WTC11 (cell line): ENCODE measurements at regions not wholly inside any gene's neighbourhood (a gene's known extent, or its start where the extent isn't known, plus 50 kb on each side); places are given as distances from the start of the nearest gene placed in this dataset.

Experiments used
- ATAC-seq: fragments of 200-7000 bp; cut with Tn5 transposase; 2 replicates; pipeline ENCODE4 v1.10.0; 2021; ENCODE audit warnings: mild to moderate bottlenecking, moderate library complexity
- CTCF ChIA-PET: fragments of 300-600 bp; sonication (Branson Sonifier 250); formaldehyde crosslinking; loops from one replicate; lab custom pipeline; 2021; ENCODE audit warnings: antibody characterized with exemption; lab: Charles Lee
- POLR2A ChIA-PET: fragments of 350-600 bp; sonication (Branson Sonifier 250); formaldehyde crosslinking; loops from one replicate; lab custom pipeline; 2021; ENCODE audit warnings: antibody characterized with exemption; lab: Charles Lee
- DNase-seq: peaks from one replicate; pipeline ENCODE4 v3.0.0; 2021; ENCODE audit warnings: low spot score
- H3K27ac Mint-ChIP-seq: 2 replicates; pipeline ENCODE4 v1.8.0; 2021; ENCODE audit warnings: mixed read lengths
- H3K27me3 Mint-ChIP-seq: 2 replicates; pipeline ENCODE4 v1.8.0; 2021; ENCODE audit warnings: low read depth, mild to moderate bottlenecking, moderate library complexity, mixed read lengths
- H3K36me3 Mint-ChIP-seq: 2 replicates; pipeline ENCODE4 v1.8.0; 2021; ENCODE audit warnings: mixed read lengths
- H3K4me1 Mint-ChIP-seq: 2 replicates; pipeline ENCODE4 v1.8.0; 2022; ENCODE audit warnings: mixed read lengths
- H3K4me3 Mint-ChIP-seq: 2 replicates; pipeline ENCODE4 v1.8.0; 2021; ENCODE audit warnings: mild to moderate bottlenecking, moderate library complexity, mixed read lengths
- H3K9me3 Mint-ChIP-seq: 2 replicates; pipeline ENCODE4 v1.8.0; 2021; ENCODE audit warnings: mixed read lengths
- ATF1 ChIP-seq: sonication (generic); formaldehyde crosslinking; IDR thresholded peaks from 2 replicates; pipeline ENCODE4 v1.8.1; 2023; ENCODE audit warnings: mild to moderate bottlenecking, moderate library complexity, missing genetic modification reagents
- ATF2 ChIP-seq: sonication (generic); formaldehyde crosslinking; IDR thresholded peaks from 2 replicates; pipeline ENCODE4 v1.8.1; 2022; ENCODE audit warnings: low read depth, missing genetic modification reagents, borderline replicate concordance
- ATF3 ChIP-seq: sonication (generic); formaldehyde crosslinking; conservative IDR thresholded peaks from 2 replicates; pipeline ENCODE4 v1.8.1; 2022; ENCODE audit warnings: mild to moderate bottlenecking, missing genetic modification reagents
- ATF6 ChIP-seq: sonication (generic); formaldehyde crosslinking; IDR thresholded peaks from 2 replicates; pipeline ENCODE4 v1.8.1; 2023; ENCODE audit warnings: mild to moderate bottlenecking, missing genetic modification reagents
- CBFB ChIP-seq: sonication (generic); formaldehyde crosslinking; IDR thresholded peaks from 2 replicates; pipeline ENCODE4 v1.8.1; 2022; ENCODE audit warnings: mild to moderate bottlenecking, low read depth, missing genetic modification reagents
- CREB1 ChIP-seq: sonication (generic); formaldehyde crosslinking; IDR thresholded peaks from 2 replicates; pipeline ENCODE4 v1.8.0; 2023; ENCODE audit warnings: mild to moderate bottlenecking, missing genetic modification reagents
- ESRRA ChIP-seq: sonication (generic); formaldehyde crosslinking; IDR thresholded peaks from 2 replicates; pipeline ENCODE4 v1.8.1; 2022; ENCODE audit warnings: mild to moderate bottlenecking, missing genetic modification reagents, borderline replicate concordance
- HMGXB4 ChIP-seq: sonication (generic); formaldehyde crosslinking; IDR thresholded peaks from 2 replicates; pipeline ENCODE4 v1.8.1; 2023; ENCODE audit warnings: mild to moderate bottlenecking, moderate library complexity, missing genetic modification reagents
- JUN ChIP-seq: sonication (generic); formaldehyde crosslinking; IDR thresholded peaks from 2 replicates; pipeline ENCODE4 v1.8.0; 2023; ENCODE audit warnings: mild to moderate bottlenecking, missing genetic modification reagents
- MYBL2 ChIP-seq: sonication (generic); formaldehyde crosslinking; IDR thresholded peaks from 2 replicates; pipeline ENCODE4 v1.8.1; 2023; ENCODE audit warnings: mild to moderate bottlenecking, moderate library complexity, missing genetic modification reagents
- NFE2L1 ChIP-seq: sonication (generic); formaldehyde crosslinking; IDR thresholded peaks from 2 replicates; pipeline ENCODE4 v1.8.1; 2023; ENCODE audit warnings: missing genetic modification reagents
- NR1H2 ChIP-seq: sonication (generic); formaldehyde crosslinking; IDR thresholded peaks from 2 replicates; pipeline ENCODE4 v1.9.0; 2021; ENCODE audit warnings: mild to moderate bottlenecking, moderate library complexity, missing genetic modification reagents
- NR2C2 ChIP-seq: sonication (generic); formaldehyde crosslinking; IDR thresholded peaks from 2 replicates; pipeline ENCODE4 v1.8.0; 2022; ENCODE audit warnings: mild to moderate bottlenecking, missing genetic modification reagents
- PRDM15 ChIP-seq: sonication (generic); formaldehyde crosslinking; IDR thresholded peaks from 2 replicates; pipeline ENCODE4 v1.8.0; 2022; ENCODE audit warnings: missing genetic modification reagents
- RELA ChIP-seq: sonication (generic); formaldehyde crosslinking; IDR thresholded peaks from 2 replicates; pipeline ENCODE4 v1.8.1; 2022; ENCODE audit warnings: missing genetic modification reagents, mild to moderate bottlenecking, borderline replicate concordance
- SMAD3 ChIP-seq: sonication (generic); formaldehyde crosslinking; IDR thresholded peaks from 2 replicates; pipeline ENCODE4 v1.8.0; 2022; ENCODE audit warnings: missing genetic modification reagents, mild to moderate bottlenecking, borderline replicate concordance
- SP1 ChIP-seq: sonication (generic); formaldehyde crosslinking; conservative IDR thresholded peaks from 2 replicates; pipeline ENCODE4 v1.8.1; 2022; ENCODE audit warnings: missing genetic modification reagents
- TCF7 ChIP-seq: sonication (generic); formaldehyde crosslinking; IDR thresholded peaks from 2 replicates; pipeline ENCODE4 v1.8.0; 2022; ENCODE audit warnings: mild to moderate bottlenecking, low read depth, missing genetic modification reagents, moderate library complexity
- TEAD4 ChIP-seq: sonication (generic); formaldehyde crosslinking; IDR thresholded peaks from 2 replicates; pipeline ENCODE4 v1.8.0; 2022; ENCODE audit warnings: mild to moderate bottlenecking, missing genetic modification reagents
- ZMAT4 ChIP-seq: fragments of 250-450 bp; sonication (Bioruptor Pico); IDR thresholded peaks from 2 replicates; pipeline ENCODE4 v1.9.0; 2021; ENCODE audit warnings: mild to moderate bottlenecking
- ZNF121 ChIP-seq: sonication (generic); formaldehyde crosslinking; IDR thresholded peaks from 2 replicates; pipeline ENCODE4 v1.8.0; 2023; ENCODE audit warnings: missing genetic modification reagents
- ZNF138 ChIP-seq: sonication (generic); formaldehyde crosslinking; conservative IDR thresholded peaks from 2 replicates; pipeline ENCODE4 v1.8.1; 2022; ENCODE audit warnings: mild to moderate bottlenecking, moderate library complexity, missing genetic modification reagents
- ZNF416 ChIP-seq: fragments of 250-450 bp; sonication (Bioruptor Pico); IDR thresholded peaks from 2 replicates; pipeline ENCODE4 v1.9.0; 2021; ENCODE audit warnings: mild to moderate bottlenecking, inconsistent platforms
- ZNF425 ChIP-seq: fragments of 250-450 bp; sonication (Bioruptor Pico); conservative IDR thresholded peaks from 2 replicates; pipeline ENCODE4 v1.9.0; 2021; ENCODE audit warnings: mild to moderate bottlenecking

- Mint-ChIP-seq H3K27me3 (no peaks in the 10 kb centered on the region), H3K36me3 (peaks cover 7% of the 10 kb centered on the region), H3K4me1 (peaks cover 4% of the 10 kb centered on the region; the same call in 1 of the 2 replicates), H3K4me3 (no peak overlapping the region), H3K9me3 (peaks cover 13% of the 10 kb centered on the region), H3K27ac (no peak overlapping the region)
- ATAC-seq (no peak), DNase-seq (no peak)
- POLR2A ChIA-PET: no interaction called here
- CTCF ChIA-PET: no interaction called here
- no peak for TF ChIP-seq SMAD3 (CRISPR knock-in tag)
- no peak for TF ChIP-seq RELA
- no peak for TF ChIP-seq NR1H2
- TF ChIP-seq JUN: no peak
- TF ChIP-seq CBFB (CRISPR knock-in tag): no peak
- no peak for TF ChIP-seq NR2C2 (CRISPR knock-in tag)
- TF ChIP-seq ZNF425 (CRISPR knock-in tag): no peak
- TF ChIP-seq ZNF416 (CRISPR knock-in tag): no peak
- TF ChIP-seq MYBL2 (CRISPR knock-in tag): no peak
- TF ChIP-seq ZNF138 (CRISPR knock-in tag): no peak
- no peak for TF ChIP-seq TEAD4 (CRISPR knock-in tag)
- TF ChIP-seq ATF3 (CRISPR knock-in tag): no peak
- TF ChIP-seq ESRRA: no peak
- no peak for TF ChIP-seq NFE2L1
- no peak for TF ChIP-seq ATF1 (CRISPR knock-in tag)
- TF ChIP-seq ATF6: no peak
- no peak for TF ChIP-seq ZMAT4 (CRISPR knock-in tag)
- TF ChIP-seq ATF2: no peak
- no peak for TF ChIP-seq SP1 (CRISPR knock-in tag)
- TF ChIP-seq HMGXB4 (CRISPR knock-in tag): no peak
Observed at GRCh38 chr1:188496506-188496905, 1667.8 kb downstream of the PLA2G4A start.

- H3K36me3 Mint-ChIP-seq: peaks cover 7% of the 10 kb centered on the region
- ChIA-PET CTCF (no interaction called here), POLR2A (no interaction called here)
- no peak for TF ChIP-seq ZNF121 (CRISPR knock-in tag)
- TF ChIP-seq ESRRA: no peak
- no peak for TF ChIP-seq ZMAT4 (CRISPR knock-in tag)
- no peak for TF ChIP-seq CREB1 (CRISPR knock-in tag)
- TF ChIP-seq TCF7 (CRISPR knock-in tag): no peak
- no peak for TF ChIP-seq PRDM15 (CRISPR knock-in tag)
- H3K27me3 Mint-ChIP-seq: no peaks in the 10 kb centered on the region
- no peak overlapping the region for H3K27ac Mint-ChIP-seq
- ATAC-seq: no peak
- H3K4me3 Mint-ChIP-seq: no peak overlapping the region
- peaks cover 4% of the 10 kb centered on the region; the same call in 1 of the 2 replicates for H3K4me1 Mint-ChIP-seq
- no peak for DNase-seq
- peaks cover 13% of the 10 kb centered on the region for H3K9me3 Mint-ChIP-seq
Observed at GRCh38 chr1:188497020-188497419, 1668.3 kb downstream of the PLA2G4A start.
